ENCODE measurements at regions not wholly inside any gene's neighbourhood (a gene's known extent, or its start where the extent isn't known, plus 50 kb on each side); places are given as distances from the start of the nearest gene placed in this dataset.

DNA sequence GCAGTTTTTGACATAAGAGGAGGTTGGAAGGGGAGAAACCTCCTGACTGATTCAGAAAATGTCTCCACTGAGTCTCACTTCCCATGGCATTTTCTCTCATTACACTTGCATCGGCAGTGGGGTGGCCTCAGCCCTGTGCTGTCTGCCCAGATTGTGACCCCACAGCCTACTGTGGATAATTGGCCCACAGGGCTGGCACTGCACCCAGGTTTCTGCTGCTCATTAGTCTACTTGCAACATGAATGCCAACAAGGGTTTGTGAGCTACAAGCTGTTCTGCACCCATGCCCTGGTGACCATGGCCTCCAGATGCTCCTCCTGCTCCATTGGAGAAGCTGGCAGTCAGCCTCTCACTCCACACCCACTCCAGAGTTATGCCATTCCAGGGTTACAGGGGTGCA is 296.0 kb downstream of the CTTN start:
- TF ChIP-seq, protein P1, sequence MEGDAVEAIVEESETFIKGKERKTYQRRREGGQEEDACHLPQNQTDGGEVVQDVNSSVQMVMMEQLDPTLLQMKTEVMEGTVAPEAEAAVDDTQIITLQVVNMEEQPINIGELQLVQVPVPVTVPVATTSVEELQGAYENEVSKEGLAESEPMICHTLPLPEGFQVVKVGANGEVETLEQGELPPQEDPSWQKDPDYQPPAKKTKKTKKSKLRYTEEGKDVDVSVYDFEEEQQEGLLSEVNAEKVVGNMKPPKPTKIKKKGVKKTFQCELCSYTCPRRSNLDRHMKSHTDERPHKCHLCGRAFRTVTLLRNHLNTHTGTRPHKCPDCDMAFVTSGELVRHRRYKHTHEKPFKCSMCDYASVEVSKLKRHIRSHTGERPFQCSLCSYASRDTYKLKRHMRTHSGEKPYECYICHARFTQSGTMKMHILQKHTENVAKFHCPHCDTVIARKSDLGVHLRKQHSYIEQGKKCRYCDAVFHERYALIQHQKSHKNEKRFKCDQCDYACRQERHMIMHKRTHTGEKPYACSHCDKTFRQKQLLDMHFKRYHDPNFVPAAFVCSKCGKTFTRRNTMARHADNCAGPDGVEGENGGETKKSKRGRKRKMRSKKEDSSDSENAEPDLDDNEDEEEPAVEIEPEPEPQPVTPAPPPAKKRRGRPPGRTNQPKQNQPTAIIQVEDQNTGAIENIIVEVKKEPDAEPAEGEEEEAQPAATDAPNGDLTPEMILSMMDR (IDR thresholded peaks at IDR 0.05), result no peak
- TF ChIP-seq EZH2phosphoT487 (IDR thresholded peaks at IDR 0.05) (no peak), EZH2 (IDR thresholded peaks at IDR 0.05) (no peak)

Measured in neural progenitor cell (in vitro differentiated cells).